Retinal pigment epithelial cell (primary cell): ENCODE measurements at regions not wholly inside any gene's neighbourhood (a gene's known extent, or its start where the extent isn't known, plus 50 kb on each side); places are given as distances from the start of the nearest gene placed in this dataset.

Experiments used
- DNase-seq: peaks from one replicate; pipeline ENCODE4 v3.0.0-alpha.2; 2010; ENCODE audit warnings: low read depth
- H3K4me3 ChIP-seq: 2 replicates; pipeline ENCODE4 v1.5.1; 2011; ENCODE audit warnings: mild to moderate bottlenecking, low read length, control low read depth, moderate library complexity
- TF ChIP-seq, protein P1 (sequence below): conservative IDR thresholded peaks from 2 replicates; pipeline ENCODE4 v1.5.1; 2011; ENCODE audit warnings: low read depth, low read length, control low read depth, inconsistent platforms

GRCh38 chr5:67681703-67682102 lies 485.1 kb upstream of the CD180 start:
- no peak for DNase-seq
- no peak overlapping the region for H3K4me3 ChIP-seq
- TF ChIP-seq, protein P1, sequence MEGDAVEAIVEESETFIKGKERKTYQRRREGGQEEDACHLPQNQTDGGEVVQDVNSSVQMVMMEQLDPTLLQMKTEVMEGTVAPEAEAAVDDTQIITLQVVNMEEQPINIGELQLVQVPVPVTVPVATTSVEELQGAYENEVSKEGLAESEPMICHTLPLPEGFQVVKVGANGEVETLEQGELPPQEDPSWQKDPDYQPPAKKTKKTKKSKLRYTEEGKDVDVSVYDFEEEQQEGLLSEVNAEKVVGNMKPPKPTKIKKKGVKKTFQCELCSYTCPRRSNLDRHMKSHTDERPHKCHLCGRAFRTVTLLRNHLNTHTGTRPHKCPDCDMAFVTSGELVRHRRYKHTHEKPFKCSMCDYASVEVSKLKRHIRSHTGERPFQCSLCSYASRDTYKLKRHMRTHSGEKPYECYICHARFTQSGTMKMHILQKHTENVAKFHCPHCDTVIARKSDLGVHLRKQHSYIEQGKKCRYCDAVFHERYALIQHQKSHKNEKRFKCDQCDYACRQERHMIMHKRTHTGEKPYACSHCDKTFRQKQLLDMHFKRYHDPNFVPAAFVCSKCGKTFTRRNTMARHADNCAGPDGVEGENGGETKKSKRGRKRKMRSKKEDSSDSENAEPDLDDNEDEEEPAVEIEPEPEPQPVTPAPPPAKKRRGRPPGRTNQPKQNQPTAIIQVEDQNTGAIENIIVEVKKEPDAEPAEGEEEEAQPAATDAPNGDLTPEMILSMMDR = no peak

- TF ChIP-seq, protein P1 = no peak
- no peak for DNase-seq
- H3K4me3 ChIP-seq = no peak overlapping the region
Observed at GRCh38 chr5:67680099-67680498, 483.5 kb upstream of the CD180 start.

GRCh38 chr5:67679184-67679841 lies 482.7 kb upstream of the CD180 start:
- TF ChIP-seq, protein P1 = no peak
- no peak overlapping the region for H3K4me3 ChIP-seq
- no peak for DNase-seq

- TF ChIP-seq, protein P1 = no peak
- no peak overlapping the region for H3K4me3 ChIP-seq
- no peak for DNase-seq
Observed at GRCh38 chr5:67678594-67678993, 482.0 kb upstream of the CD180 start.

DNA sequence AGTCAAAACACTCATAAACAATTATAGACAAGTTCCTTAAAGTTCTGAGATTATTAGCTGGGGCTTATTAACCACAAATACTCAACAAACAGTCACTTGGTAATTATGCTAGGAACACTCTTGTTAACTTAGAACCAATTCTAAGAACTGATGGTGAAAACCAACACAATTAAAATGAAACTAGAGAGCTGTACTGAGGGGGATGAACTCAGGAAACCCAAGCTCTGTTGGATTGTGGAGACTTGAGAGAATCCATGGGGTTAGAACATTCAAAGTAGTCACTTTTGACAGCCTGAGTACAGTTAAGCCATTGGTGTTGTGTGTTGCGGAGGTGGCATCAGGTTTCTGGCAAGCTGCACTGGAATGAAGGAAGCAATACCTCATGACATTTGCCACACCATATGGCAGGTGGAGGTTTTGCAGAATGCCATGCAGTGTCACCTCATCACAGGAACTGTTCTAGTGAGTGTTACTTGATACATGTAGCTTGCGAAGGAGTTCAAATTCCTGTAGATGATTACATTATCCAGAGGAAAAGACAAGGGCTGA lies 480.9 kb upstream of the CD180 start:
- H3K4me3 ChIP-seq = no peak overlapping the region
- no peak for DNase-seq
- TF ChIP-seq, protein P1 = no peak

- TF ChIP-seq, protein P1 = no peak
- DNase-seq = no peak
- no peak overlapping the region for H3K4me3 ChIP-seq
Observed at GRCh38 chr5:67676863-67677262, 480.3 kb upstream of the CD180 start.

GRCh38 chr5:67674159-67674655 lies 477.6 kb upstream of the CD180 start:
- TF ChIP-seq, protein P1 = no peak
- DNase-seq = no peak
- H3K4me3 ChIP-seq = no peak overlapping the region
